ENCODE measurements at regions not wholly inside any gene's neighbourhood (a gene's known extent, or its start where the extent isn't known, plus 50 kb on each side); places are given as distances from the start of the nearest gene placed in this dataset.

- TF ChIP-seq ZBTB33 (IDR thresholded peaks at IDR 0.05; ENCODE audit: borderline replicate concordance, low read depth) (no peak), RXRA (IDR thresholded peaks at IDR 0.05; ENCODE audit: borderline replicate concordance, low read depth) (no peak), RFX5 (IDR thresholded peaks at IDR 0.05; ENCODE audit: low read length) (no peak), POLR2AphosphoS5 (IDR thresholded peaks at IDR 0.05; ENCODE audit: low read depth, low read length) (no peak), RAD21 (IDR thresholded peaks at IDR 0.05; ENCODE audit: low read length) (peak; percentile 79), FOSL2 (IDR thresholded peaks at IDR 0.05; ENCODE audit: borderline replicate concordance, low read depth) (no peak), MXI1 (IDR thresholded peaks at IDR 0.05; ENCODE audit: low read depth, low read length) (no peak), YY1 (IDR thresholded peaks at IDR 0.05; ENCODE audit: low read depth) (no peak), TAF1 (IDR thresholded peaks at IDR 0.05; ENCODE audit: borderline replicate concordance, low read depth, low read length) (no peak), SMC3 (IDR thresholded peaks at IDR 0.05; ENCODE audit: low read depth, low read length) (peak; percentile 83), CHD2 (IDR thresholded peaks at IDR 0.05; ENCODE audit: low read length, partially characterized antibody) (no peak)
These were observed 789.3 kb downstream of the SEMA5A start (continued) for GRCh38 chr5:8756498-8757084.

GRCh38 chr5:8765886-8766285, 780.0 kb downstream of the SEMA5A start:
- Histone ChIP-seq H3K4me3 (ENCODE audit: low read depth in 2 of 2, low read length in 1 of 2) (no peak overlapping the region), H3K4me1 (ENCODE audit: control insufficient read depth in 1 of 2, insufficient read depth in 2 of 2, low read depth in 1 of 2, low read length in 1 of 2) (no peaks in the 10 kb centered on the region; a peak in 1 of 4 replicates), H3F3A (replicated peaks; ENCODE audit: insufficient read depth) (no peaks in the 10 kb centered on the region), H3K27ac (ENCODE audit: low read depth in 2 of 2, low read length in 1 of 2) (no peak overlapping the region), H3K36me3 (replicated peaks in 1 of 2; ENCODE audit: control insufficient read depth in 1 of 2, insufficient read depth in 2 of 2, low read length in 1 of 2) (no peaks in the 10 kb centered on the region), H3K9me2 (no peaks in the 10 kb centered on the region), H3K4me2 (no peak overlapping the region), H3K79me2 (ENCODE audit: insufficient read depth) (no peaks in the 10 kb centered on the region), H2AFZ (ENCODE audit: low read depth) (no peak overlapping the region), H3K27me3 (ENCODE audit: insufficient read depth) (no peaks in the 10 kb centered on the region), H3K9ac (no peak overlapping the region), H4K20me1 (ENCODE audit: insufficient read depth) (no peaks in the 10 kb centered on the region), H3K9me3 (no peaks in the 10 kb centered on the region)
- 39% methylated on average over 3 of the region's 3 CpGs for WGBS (ENCODE audit: low lambda C conversion rate)
- no peak for DNase-seq
- CTCF ChIA-PET = no interaction called here
- TF ChIP-seq IRF3 (IDR thresholded peaks at IDR 0.05; ENCODE audit: low read depth, low read length) (no peak), TAF1 (IDR thresholded peaks at IDR 0.05; ENCODE audit: borderline replicate concordance, low read depth, low read length) (no peak), MXI1 (IDR thresholded peaks at IDR 0.05; ENCODE audit: low read depth, low read length) (no peak), USF2 (IDR thresholded peaks at IDR 0.05; ENCODE audit: borderline replicate concordance, low read depth, low read length) (no peak), SMC3 (IDR thresholded peaks at IDR 0.05; ENCODE audit: low read depth, low read length) (no peak), RXRA (IDR thresholded peaks at IDR 0.05; ENCODE audit: borderline replicate concordance, low read depth) (no peak), REST (IDR thresholded peaks at IDR 0.05; ENCODE audit: low read depth, low read length) (no peak), EZH2phosphoT487 (IDR thresholded peaks at IDR 0.05; ENCODE audit: borderline replicate concordance, low read depth) (no peak), NFIC (IDR thresholded peaks at IDR 0.05; ENCODE audit: borderline replicate concordance) (no peak), JUND (IDR thresholded peaks at IDR 0.05) (no peak)
- POLR2A ChIA-PET = no interaction called here

Data from SK-N-SH (cell line).